ENCODE measurements at regions not wholly inside any gene's neighbourhood (a gene's known extent, or its start where the extent isn't known, plus 50 kb on each side); places are given as distances from the start of the nearest gene placed in this dataset.

- H3K9ac ChIP-seq (ENCODE audit: low read length): no peak overlapping the region
- H3K4me3 ChIP-seq (ENCODE audit: low read length): no peak overlapping the region
- TF ChIP-seq, protein P1, sequence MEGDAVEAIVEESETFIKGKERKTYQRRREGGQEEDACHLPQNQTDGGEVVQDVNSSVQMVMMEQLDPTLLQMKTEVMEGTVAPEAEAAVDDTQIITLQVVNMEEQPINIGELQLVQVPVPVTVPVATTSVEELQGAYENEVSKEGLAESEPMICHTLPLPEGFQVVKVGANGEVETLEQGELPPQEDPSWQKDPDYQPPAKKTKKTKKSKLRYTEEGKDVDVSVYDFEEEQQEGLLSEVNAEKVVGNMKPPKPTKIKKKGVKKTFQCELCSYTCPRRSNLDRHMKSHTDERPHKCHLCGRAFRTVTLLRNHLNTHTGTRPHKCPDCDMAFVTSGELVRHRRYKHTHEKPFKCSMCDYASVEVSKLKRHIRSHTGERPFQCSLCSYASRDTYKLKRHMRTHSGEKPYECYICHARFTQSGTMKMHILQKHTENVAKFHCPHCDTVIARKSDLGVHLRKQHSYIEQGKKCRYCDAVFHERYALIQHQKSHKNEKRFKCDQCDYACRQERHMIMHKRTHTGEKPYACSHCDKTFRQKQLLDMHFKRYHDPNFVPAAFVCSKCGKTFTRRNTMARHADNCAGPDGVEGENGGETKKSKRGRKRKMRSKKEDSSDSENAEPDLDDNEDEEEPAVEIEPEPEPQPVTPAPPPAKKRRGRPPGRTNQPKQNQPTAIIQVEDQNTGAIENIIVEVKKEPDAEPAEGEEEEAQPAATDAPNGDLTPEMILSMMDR (IDR thresholded peaks at IDR 0.05; ENCODE audit: low read length): no peak
- no peak for TF ChIP-seq EZH2 (optimal IDR thresholded peaks at IDR 0.05; ENCODE audit: low read depth, low read length)
- TF ChIP-seq EZH2phosphoT487 (IDR thresholded peaks at IDR 0.05; ENCODE audit: low read length): no peak
- no peaks in the 10 kb centered on the region for H3K79me2 ChIP-seq (ENCODE audit: low read length)
- no peaks in the 10 kb centered on the region for H3K27me3 ChIP-seq (replicated peaks; ENCODE audit: insufficient read depth, low read length)
- H3K4me1 ChIP-seq (ENCODE audit: low read length): no peaks in the 10 kb centered on the region
- no peaks in the 10 kb centered on the region for H3K9me3 ChIP-seq (replicated peaks; ENCODE audit: insufficient read depth, low read length)
- H2AFZ ChIP-seq (ENCODE audit: low read length): no peak overlapping the region
- H3F3A ChIP-seq (ENCODE audit: insufficient read depth, low read length): no peaks in the 10 kb centered on the region
- H3K27ac ChIP-seq (ENCODE audit: low read length): no peak overlapping the region
- H3K4me2 ChIP-seq (ENCODE audit: low read depth, low read length): no peak overlapping the region
- no peaks in the 10 kb centered on the region for H3K36me3 ChIP-seq (replicated peaks; ENCODE audit: insufficient read depth, low read length)
- H4K20me1 ChIP-seq (ENCODE audit: insufficient read depth, low read length): no peaks in the 10 kb centered on the region
- no peaks in the 10 kb centered on the region for H3K9me2 ChIP-seq (replicated peaks; ENCODE audit: insufficient read depth, low read length)
- DNase-seq: no peak
Measured at GRCh38 chrX:55167124-55167803, 52.9 kb upstream of the PAGE5 start.

DNA sequence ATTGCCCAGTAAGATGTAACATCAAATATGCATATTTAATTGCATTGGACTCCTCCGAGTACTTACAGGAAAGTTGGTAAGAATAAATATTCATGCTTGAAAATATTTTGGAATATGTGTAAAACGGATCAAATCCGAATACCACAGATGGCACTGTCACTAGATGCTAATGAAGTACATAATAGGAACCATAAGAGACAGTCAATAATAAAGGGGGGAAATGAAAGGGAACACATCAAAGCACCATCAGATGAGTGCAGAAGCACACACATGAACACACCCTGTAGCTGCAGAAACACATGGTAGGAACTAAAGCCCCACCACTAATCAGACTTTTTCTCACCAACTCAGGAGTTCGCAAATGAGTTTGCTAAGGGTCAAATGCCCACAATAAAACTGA lies 52.2 kb upstream of the PAGE5 start:
- H3K27ac ChIP-seq (ENCODE audit: low read length): no peak overlapping the region
- no peaks in the 10 kb centered on the region for H3K9me2 ChIP-seq (replicated peaks; ENCODE audit: insufficient read depth, low read length)
- no peaks in the 10 kb centered on the region for H3K36me3 ChIP-seq (replicated peaks; ENCODE audit: insufficient read depth, low read length)
- no peak overlapping the region for H3K4me3 ChIP-seq (ENCODE audit: low read length)
- no peak overlapping the region for H3K9ac ChIP-seq (ENCODE audit: low read length)
- H2AFZ ChIP-seq (ENCODE audit: low read length): no peak overlapping the region
- DNase-seq: no peak
- no peaks in the 10 kb centered on the region for H4K20me1 ChIP-seq (ENCODE audit: insufficient read depth, low read length)
- H3K4me1 ChIP-seq (ENCODE audit: low read length): no peaks in the 10 kb centered on the region
- TF ChIP-seq, protein P1 (IDR thresholded peaks at IDR 0.05; ENCODE audit: low read length): no peak
- TF ChIP-seq EZH2 (optimal IDR thresholded peaks at IDR 0.05; ENCODE audit: low read depth, low read length): no peak
- no peak for TF ChIP-seq EZH2phosphoT487 (IDR thresholded peaks at IDR 0.05; ENCODE audit: low read length)
- H3F3A ChIP-seq (ENCODE audit: insufficient read depth, low read length): no peaks in the 10 kb centered on the region
- H3K9me3 ChIP-seq (replicated peaks; ENCODE audit: insufficient read depth, low read length): no peaks in the 10 kb centered on the region
- H3K79me2 ChIP-seq (ENCODE audit: low read length): no peaks in the 10 kb centered on the region
- no peak overlapping the region for H3K4me2 ChIP-seq (ENCODE audit: low read depth, low read length)
- no peaks in the 10 kb centered on the region for H3K27me3 ChIP-seq (replicated peaks; ENCODE audit: insufficient read depth, low read length)

- DNase-seq: no peak
- no peaks in the 10 kb centered on the region for H3K36me3 ChIP-seq (replicated peaks; ENCODE audit: insufficient read depth, low read length)
- H3K9ac ChIP-seq (ENCODE audit: low read length): no peak overlapping the region
- H3K4me3 ChIP-seq (ENCODE audit: low read length): no peak overlapping the region
- no peak overlapping the region for H3K27ac ChIP-seq (ENCODE audit: low read length)
- no peaks in the 10 kb centered on the region for H3K9me2 ChIP-seq (replicated peaks; ENCODE audit: insufficient read depth, low read length)
- no peaks in the 10 kb centered on the region for H3K27me3 ChIP-seq (replicated peaks; ENCODE audit: insufficient read depth, low read length)
- no peaks in the 10 kb centered on the region for H3F3A ChIP-seq (ENCODE audit: insufficient read depth, low read length)
- H2AFZ ChIP-seq (ENCODE audit: low read length): no peak overlapping the region
- H3K9me3 ChIP-seq (replicated peaks; ENCODE audit: insufficient read depth, low read length): no peaks in the 10 kb centered on the region
- TF ChIP-seq EZH2phosphoT487 (IDR thresholded peaks at IDR 0.05; ENCODE audit: low read length): no peak
- TF ChIP-seq, protein P1 (IDR thresholded peaks at IDR 0.05; ENCODE audit: low read length): no peak
- TF ChIP-seq EZH2 (optimal IDR thresholded peaks at IDR 0.05; ENCODE audit: low read depth, low read length): no peak
- no peaks in the 10 kb centered on the region for H3K79me2 ChIP-seq (ENCODE audit: low read length)
- H3K4me1 ChIP-seq (ENCODE audit: low read length): no peaks in the 10 kb centered on the region
- no peak overlapping the region for H3K4me2 ChIP-seq (ENCODE audit: low read depth, low read length)
- H4K20me1 ChIP-seq (ENCODE audit: insufficient read depth, low read length): no peaks in the 10 kb centered on the region
Measured at GRCh38 chrX:55169782-55170181, 50.4 kb upstream of the PAGE5 start.
